Spleen (tissue), 7 donors: ENCODE measurements at regions not wholly inside any gene's neighbourhood (a gene's known extent, or its start where the extent isn't known, plus 50 kb on each side); places are given as distances from the start of the nearest gene placed in this dataset.

ENCODE experiments used
- POLR2A ChIP-seq, 3 donors: fragments of 450-650 bp; IDR thresholded peaks; one replicate each; pipeline ENCODE4 v1.5.1; 2017; ENCODE audit warnings: antibody characterized with exemption in 3 of 3, mild to moderate bottlenecking in 1 of 3
- POLR2AphosphoS5 ChIP-seq, 3 donors: sonication (generic); formaldehyde crosslinking; IDR thresholded peaks; one replicate each; pipeline ENCODE4 v1.5.1; 2017; ENCODE audit warnings: antibody characterized with exemption in 3 of 3
- TF ChIP-seq, protein P1 (sequence below), 11 experiments: fragments of 200-600 bp in 7 of 11; fragments of 450-650 bp in 4 of 11; sonication (generic) in 4 of 11; IDR thresholded peaks in 8 of 11; conservative IDR thresholded peaks in 3 of 11; 1 replicate in 7 of 11; 2 replicates in 4 of 11; pipeline versions ENCODE4 v1.4.0 to v1.8.0; 2016 to 2021; ENCODE audit warnings: antibody characterized with exemption in 11 of 11, inconsistent platforms in 4 of 11, mild to moderate bottlenecking in 1 of 11
- donor health status: DM: no; HTN: no; CAD: no; lungs with moderate emphysema.
- donor health status: DM: no; HTN: no; CAD: no.
- donor health status: DM: no; HTN: no; CAD: no.

DNA sequence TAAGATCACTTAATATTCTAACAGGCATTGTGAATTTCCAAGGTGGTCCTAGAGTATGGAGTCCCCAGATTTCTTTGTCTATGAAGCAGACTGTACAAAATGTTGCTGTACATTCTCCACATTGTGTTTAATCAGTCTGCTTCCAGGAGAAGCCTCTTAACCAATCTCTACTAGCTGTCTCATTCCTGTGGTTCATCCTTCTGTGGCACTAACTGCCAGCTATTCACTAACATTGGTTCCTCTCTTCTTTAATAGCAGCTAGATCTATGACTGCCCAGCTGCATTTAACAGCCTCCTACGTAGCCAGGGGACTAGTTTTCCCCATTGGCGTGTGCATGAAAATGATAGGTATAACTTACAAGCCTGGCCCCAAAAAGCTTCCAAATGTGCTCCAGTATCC is 395.4 kb downstream of the SAMD5 start:
- TF ChIP-seq, protein P1, sequence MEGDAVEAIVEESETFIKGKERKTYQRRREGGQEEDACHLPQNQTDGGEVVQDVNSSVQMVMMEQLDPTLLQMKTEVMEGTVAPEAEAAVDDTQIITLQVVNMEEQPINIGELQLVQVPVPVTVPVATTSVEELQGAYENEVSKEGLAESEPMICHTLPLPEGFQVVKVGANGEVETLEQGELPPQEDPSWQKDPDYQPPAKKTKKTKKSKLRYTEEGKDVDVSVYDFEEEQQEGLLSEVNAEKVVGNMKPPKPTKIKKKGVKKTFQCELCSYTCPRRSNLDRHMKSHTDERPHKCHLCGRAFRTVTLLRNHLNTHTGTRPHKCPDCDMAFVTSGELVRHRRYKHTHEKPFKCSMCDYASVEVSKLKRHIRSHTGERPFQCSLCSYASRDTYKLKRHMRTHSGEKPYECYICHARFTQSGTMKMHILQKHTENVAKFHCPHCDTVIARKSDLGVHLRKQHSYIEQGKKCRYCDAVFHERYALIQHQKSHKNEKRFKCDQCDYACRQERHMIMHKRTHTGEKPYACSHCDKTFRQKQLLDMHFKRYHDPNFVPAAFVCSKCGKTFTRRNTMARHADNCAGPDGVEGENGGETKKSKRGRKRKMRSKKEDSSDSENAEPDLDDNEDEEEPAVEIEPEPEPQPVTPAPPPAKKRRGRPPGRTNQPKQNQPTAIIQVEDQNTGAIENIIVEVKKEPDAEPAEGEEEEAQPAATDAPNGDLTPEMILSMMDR (IDR thresholded peaks at IDR 0.05 in 8 of 11, conservative IDR thresholded peaks at IDR 0.05 in 3 of 11) = no peak
- no peak for TF ChIP-seq POLR2AphosphoS5 (IDR thresholded peaks at IDR 0.05)
- no peak for TF ChIP-seq POLR2A (IDR thresholded peaks at IDR 0.05)
